ENCODE measurements at regions not wholly inside any gene's neighbourhood (a gene's known extent, or its start where the extent isn't known, plus 50 kb on each side); places are given as distances from the start of the nearest gene placed in this dataset.

- Histone ChIP-seq H3K4me2 (ENCODE audit: low read depth, low read length, poor library complexity, severe bottlenecking) (no peak overlapping the region), H3K9me2 (replicated peaks; ENCODE audit: insufficient read depth, low read length) (no peaks in the 10 kb centered on the region)
These were observed 117.6 kb downstream of the INHBB start for GRCh38 chr2:120463527-120463926.

GRCh38 chr2:120463996-120464395 is 118.1 kb downstream of the INHBB start:
- no peaks in the 10 kb centered on the region for H3K79me2 ChIP-seq (ENCODE audit: low read length)
- H3K36me3 ChIP-seq (ENCODE audit: insufficient read depth, low read length): no peaks in the 10 kb centered on the region
- DNase-seq: no peak
- H3K9ac ChIP-seq (ENCODE audit: low read length): no peak overlapping the region
- no peaks in the 10 kb centered on the region for H3K27me3 ChIP-seq (ENCODE audit: low read length)
- H4K20me1 ChIP-seq (ENCODE audit: insufficient read depth, low read depth, low read length): no peaks in the 10 kb centered on the region
- H3K27ac ChIP-seq (ENCODE audit: low read length): no peak overlapping the region
- no peaks in the 10 kb centered on the region for H3K9me3 ChIP-seq (ENCODE audit: low read length)
- H3K4me2 ChIP-seq (ENCODE audit: low read depth, low read length, poor library complexity, severe bottlenecking): no peak overlapping the region
- no peak overlapping the region for H2AFZ ChIP-seq (ENCODE audit: low read length)
- H3K4me1 ChIP-seq (ENCODE audit: low read length): no peaks in the 10 kb centered on the region
- H3K4me3 ChIP-seq (ENCODE audit: low read length): no peak overlapping the region
- H3K9me2 ChIP-seq (replicated peaks; ENCODE audit: insufficient read depth, low read length): no peaks in the 10 kb centered on the region

More at GRCh38 chr2:120463527-120463926, 117.6 kb downstream of the INHBB start:
- H3K4me1 ChIP-seq (ENCODE audit: low read length): no peaks in the 10 kb centered on the region
- no peak overlapping the region for H3K4me3 ChIP-seq (ENCODE audit: low read length)
- H2AFZ ChIP-seq (ENCODE audit: low read length): no peak overlapping the region
- no peaks in the 10 kb centered on the region for H3K9me3 ChIP-seq (ENCODE audit: low read length)
- no peak overlapping the region for H3K9ac ChIP-seq (ENCODE audit: low read length)
- H4K20me1 ChIP-seq (ENCODE audit: insufficient read depth, low read depth, low read length): no peaks in the 10 kb centered on the region
- DNase-seq: no peak
- H3K36me3 ChIP-seq (ENCODE audit: insufficient read depth, low read length): no peaks in the 10 kb centered on the region
- no peak overlapping the region for H3K27ac ChIP-seq (ENCODE audit: low read length)
- H3K79me2 ChIP-seq (ENCODE audit: low read length): no peaks in the 10 kb centered on the region
- no peaks in the 10 kb centered on the region for H3K27me3 ChIP-seq (ENCODE audit: low read length)

- no peak overlapping the region for H3K4me2 ChIP-seq (ENCODE audit: low read depth, low read length, poor library complexity, severe bottlenecking)
These were observed 118.6 kb downstream of the INHBB start for GRCh38 chr2:120464448-120464931.

GRCh38 chr2:120465012-120465700 is 119.2 kb downstream of the INHBB start:
- DNase-seq: no peak
- Histone ChIP-seq H3K27ac (ENCODE audit: low read length) (no peak overlapping the region), H3K36me3 (ENCODE audit: insufficient read depth, low read length) (no peaks in the 10 kb centered on the region), H3K9me3 (ENCODE audit: low read length) (no peaks in the 10 kb centered on the region), H3K9me2 (replicated peaks; ENCODE audit: insufficient read depth, low read length) (no peaks in the 10 kb centered on the region), H3K4me3 (ENCODE audit: low read length) (no peak overlapping the region), H3K4me1 (ENCODE audit: low read length) (no peaks in the 10 kb centered on the region), H2AFZ (ENCODE audit: low read length) (no peak overlapping the region), H3K9ac (ENCODE audit: low read length) (no peak overlapping the region), H4K20me1 (ENCODE audit: insufficient read depth, low read depth, low read length) (no peaks in the 10 kb centered on the region), H3K4me2 (ENCODE audit: low read depth, low read length, poor library complexity, severe bottlenecking) (no peak overlapping the region), H3K27me3 (ENCODE audit: low read length) (no peaks in the 10 kb centered on the region), H3K79me2 (ENCODE audit: low read length) (no peaks in the 10 kb centered on the region)

More at GRCh38 chr2:120464448-120464931, 118.6 kb downstream of the INHBB start:
- H3K9ac ChIP-seq (ENCODE audit: low read length): no peak overlapping the region
- no peaks in the 10 kb centered on the region for H3K79me2 ChIP-seq (ENCODE audit: low read length)
- H3K27ac ChIP-seq (ENCODE audit: low read length): no peak overlapping the region
- no peaks in the 10 kb centered on the region for H3K27me3 ChIP-seq (ENCODE audit: low read length)
- H3K9me2 ChIP-seq (replicated peaks; ENCODE audit: insufficient read depth, low read length): no peaks in the 10 kb centered on the region
- no peaks in the 10 kb centered on the region for H3K36me3 ChIP-seq (ENCODE audit: insufficient read depth, low read length)
- H2AFZ ChIP-seq (ENCODE audit: low read length): no peak overlapping the region
- no peaks in the 10 kb centered on the region for H3K9me3 ChIP-seq (ENCODE audit: low read length)
- no peak for DNase-seq
- H3K4me3 ChIP-seq (ENCODE audit: low read length): no peak overlapping the region
- H4K20me1 ChIP-seq (ENCODE audit: insufficient read depth, low read depth, low read length): no peaks in the 10 kb centered on the region
- H3K4me1 ChIP-seq (ENCODE audit: low read length): no peaks in the 10 kb centered on the region

- Histone ChIP-seq H3K79me2 (ENCODE audit: low read length) (no peaks in the 10 kb centered on the region), H4K20me1 (ENCODE audit: insufficient read depth, low read depth, low read length) (no peaks in the 10 kb centered on the region), H2AFZ (ENCODE audit: low read length) (no peak overlapping the region), H3K9me3 (ENCODE audit: low read length) (no peaks in the 10 kb centered on the region), H3K4me1 (ENCODE audit: low read length) (no peaks in the 10 kb centered on the region), H3K9ac (ENCODE audit: low read length) (no peak overlapping the region), H3K4me2 (ENCODE audit: low read depth, low read length, poor library complexity, severe bottlenecking) (no peak overlapping the region), H3K4me3 (ENCODE audit: low read length) (no peak overlapping the region), H3K36me3 (ENCODE audit: insufficient read depth, low read length) (no peaks in the 10 kb centered on the region), H3K27ac (ENCODE audit: low read length) (no peak overlapping the region), H3K9me2 (replicated peaks; ENCODE audit: insufficient read depth, low read length) (no peaks in the 10 kb centered on the region), H3K27me3 (ENCODE audit: low read length) (no peaks in the 10 kb centered on the region)
- DNase-seq: no peak
These were observed 119.7 kb downstream of the INHBB start for GRCh38 chr2:120465701-120465988.

- no peak for DNase-seq
- H3K9me3 ChIP-seq (ENCODE audit: low read length): no peaks in the 10 kb centered on the region
- no peaks in the 10 kb centered on the region for H3K9me2 ChIP-seq (replicated peaks; ENCODE audit: insufficient read depth, low read length)
- H3K4me3 ChIP-seq (ENCODE audit: low read length): no peak overlapping the region
- H3K9ac ChIP-seq (ENCODE audit: low read length): no peak overlapping the region
- no peaks in the 10 kb centered on the region for H4K20me1 ChIP-seq (ENCODE audit: insufficient read depth, low read depth, low read length)
- no peaks in the 10 kb centered on the region for H3K27me3 ChIP-seq (ENCODE audit: low read length)
- H3K79me2 ChIP-seq (ENCODE audit: low read length): no peaks in the 10 kb centered on the region
- H3K4me2 ChIP-seq (ENCODE audit: low read depth, low read length, poor library complexity, severe bottlenecking): no peak overlapping the region
- H2AFZ ChIP-seq (ENCODE audit: low read length): no peak overlapping the region
- no peaks in the 10 kb centered on the region for H3K36me3 ChIP-seq (ENCODE audit: insufficient read depth, low read length)
- no peaks in the 10 kb centered on the region for H3K4me1 ChIP-seq (ENCODE audit: low read length)
- H3K27ac ChIP-seq (ENCODE audit: low read length): no peak overlapping the region
These were observed 120.2 kb downstream of the INHBB start for GRCh38 chr2:120465989-120466703.

- Histone ChIP-seq H3K9me3 (ENCODE audit: low read length) (no peaks in the 10 kb centered on the region), H3K4me3 (ENCODE audit: low read length) (no peak overlapping the region), H4K20me1 (ENCODE audit: insufficient read depth, low read depth, low read length) (no peaks in the 10 kb centered on the region), H3K4me1 (ENCODE audit: low read length) (no peaks in the 10 kb centered on the region), H3K4me2 (ENCODE audit: low read depth, low read length, poor library complexity, severe bottlenecking) (no peak overlapping the region), H3K9me2 (replicated peaks; ENCODE audit: insufficient read depth, low read length) (no peaks in the 10 kb centered on the region), H2AFZ (ENCODE audit: low read length) (no peak overlapping the region), H3K27me3 (ENCODE audit: low read length) (no peaks in the 10 kb centered on the region), H3K9ac (ENCODE audit: low read length) (no peak overlapping the region), H3K27ac (ENCODE audit: low read length) (no peak overlapping the region), H3K79me2 (ENCODE audit: low read length) (no peaks in the 10 kb centered on the region), H3K36me3 (ENCODE audit: insufficient read depth, low read length) (no peaks in the 10 kb centered on the region)
- no peak for DNase-seq
These were observed 120.7 kb downstream of the INHBB start for GRCh38 chr2:120466704-120467054.

GRCh38 chr2:120468136-120468535 is 122.2 kb downstream of the INHBB start:
- Histone ChIP-seq H3K79me2 (ENCODE audit: low read length) (no peaks in the 10 kb centered on the region), H3K27ac (ENCODE audit: low read length) (no peak overlapping the region), H2AFZ (ENCODE audit: low read length) (no peak overlapping the region), H3K4me3 (ENCODE audit: low read length) (no peak overlapping the region), H3K27me3 (ENCODE audit: low read length) (no peaks in the 10 kb centered on the region), H3K9me3 (ENCODE audit: low read length) (no peaks in the 10 kb centered on the region), H3K4me2 (ENCODE audit: low read depth, low read length, poor library complexity, severe bottlenecking) (no peak overlapping the region), H3K9me2 (replicated peaks; ENCODE audit: insufficient read depth, low read length) (no peaks in the 10 kb centered on the region), H3K9ac (ENCODE audit: low read length) (no peak overlapping the region), H3K36me3 (ENCODE audit: insufficient read depth, low read length) (no peaks in the 10 kb centered on the region), H3K4me1 (ENCODE audit: low read length) (no peaks in the 10 kb centered on the region), H4K20me1 (ENCODE audit: insufficient read depth, low read depth, low read length) (no peaks in the 10 kb centered on the region)
- DNase-seq: no peak

Measured in Karpas-422 (cell line).